GM23338 (cell line): ENCODE measurements at regions not wholly inside any gene's neighbourhood (a gene's known extent, or its start where the extent isn't known, plus 50 kb on each side); places are given as distances from the start of the nearest gene placed in this dataset.

ENCODE experiments used
- ATAC-seq: fragments of 200-7000 bp; cut with Tn5 transposase; 3 replicates; pipeline ENCODE4 v1.9.1; 2020
- DNase-seq: peaks from one replicate; pipeline ENCODE4 v3.0.0-alpha.2; 2015; ENCODE audit warnings: low spot score
- H2AFZ ChIP-seq: fragments of 200-600 bp; sonication (generic); 2 replicates; pipeline ENCODE4 v1.8.0; 2016; ENCODE audit warnings: antibody characterized with exemption, mild to moderate bottlenecking, moderate library complexity
- H3F3A ChIP-seq: fragments of 200-600 bp; sonication (generic); replicated peaks from 2 replicates; pipeline ENCODE4 v1.8.0; 2017; ENCODE audit warnings: antibody characterized with exemption, mixed run types, low read depth
- H3K27ac ChIP-seq: fragments of 200-600 bp; sonication (generic); 2 replicates; pipeline ENCODE4 v1.6.1; 2016; ENCODE audit warnings: low read depth
- H3K27me3 ChIP-seq: fragments of 200-600 bp; sonication (generic); 2 replicates; pipeline ENCODE4 v1.8.0; 2016; ENCODE audit warnings: mild to moderate bottlenecking, mixed run types, moderate library complexity; ENCODE audit not compliant: insufficient read depth
- H3K36me3 ChIP-seq: fragments of 200-600 bp; sonication (generic); 2 replicates; pipeline ENCODE4 v1.8.0; 2016; ENCODE audit warnings: mild to moderate bottlenecking; ENCODE audit not compliant: insufficient read depth
- H3K4me1 ChIP-seq: fragments of 200-600 bp; sonication (generic); 2 replicates; pipeline ENCODE4 v1.8.0; 2016; ENCODE audit warnings: mild to moderate bottlenecking, moderate library complexity; ENCODE audit not compliant: insufficient read depth
- H3K4me2 ChIP-seq: fragments of 200-600 bp; sonication (generic); 2 replicates; pipeline ENCODE4 v1.7.1; 2017; ENCODE audit warnings: mixed run types
- H3K4me3 ChIP-seq: fragments of 200-600 bp; sonication (generic); 2 replicates; pipeline ENCODE4 v1.6.1; 2016; ENCODE audit warnings: mixed run types
- H3K79me2 ChIP-seq: fragments of 200-600 bp; sonication (generic); replicated peaks from 2 replicates; pipeline ENCODE4 v1.8.0; 2017; ENCODE audit warnings: mild to moderate bottlenecking; ENCODE audit not compliant: insufficient read depth
- H3K9me2 ChIP-seq: fragments of 200-600 bp; sonication (generic); 2 replicates; pipeline ENCODE4 v1.8.0; 2017; ENCODE audit not compliant: insufficient read depth
- H4K20me1 ChIP-seq: fragments of 200-600 bp; sonication (generic); replicated peaks from 2 replicates; pipeline ENCODE4 v1.8.0; 2017; ENCODE audit warnings: mild to moderate bottlenecking; ENCODE audit not compliant: insufficient read depth
- H3K27ac Mint-ChIP-seq: 2 replicates; pipeline ENCODE4 v1.8.0; 2020; ENCODE audit warnings: inconsistent platforms, mild to moderate bottlenecking, moderate library complexity, mixed read lengths
- H3K27me3 Mint-ChIP-seq: 3 replicates; pipeline ENCODE4 v1.8.0; 2022; ENCODE audit warnings: low read depth, mild to moderate bottlenecking, moderate library complexity, mixed read lengths, inconsistent platforms; ENCODE audit not compliant: insufficient read depth, poor library complexity
- H3K36me3 Mint-ChIP-seq: 3 replicates; pipeline ENCODE4 v1.8.0; 2021; ENCODE audit warnings: low read depth, mild to moderate bottlenecking, inconsistent platforms, moderate library complexity, mixed read lengths
- H3K4me1 Mint-ChIP-seq: 3 replicates; pipeline ENCODE4 v1.8.0; 2020; ENCODE audit warnings: mild to moderate bottlenecking, inconsistent platforms, mixed read lengths
- H3K4me3 Mint-ChIP-seq: 3 replicates; pipeline ENCODE4 v1.8.0; 2021; ENCODE audit warnings: moderate library complexity, mild to moderate bottlenecking, inconsistent platforms, mixed read lengths
- H3K9me3 Mint-ChIP-seq: 3 replicates; pipeline ENCODE4 v1.8.0; 2020; ENCODE audit warnings: moderate library complexity, mild to moderate bottlenecking, inconsistent platforms, mixed read lengths
- CREB1 ChIP-seq: fragments of 250-450 bp; sonication (Bioruptor Pico); IDR thresholded peaks from 2 replicates; pipeline ENCODE4 v1.5.0; 2020; ENCODE audit warnings: low read depth, mild to moderate bottlenecking, moderate library complexity
- EZH2 ChIP-seq: fragments of 200-600 bp; sonication (generic); IDR thresholded peaks from one replicate; pipeline ENCODE4 v1.8.0; 2017; ENCODE audit warnings: antibody characterized with exemption, mild to moderate bottlenecking, low read depth; ENCODE audit not compliant: unreplicated experiment
- EZH2phosphoT487 ChIP-seq: fragments of 200-600 bp; sonication (generic); IDR thresholded peaks from one replicate; pipeline ENCODE4 v1.8.1; 2018; ENCODE audit warnings: antibody characterized with exemption; ENCODE audit not compliant: unreplicated experiment
- POLR2AphosphoS5 ChIP-seq: IDR thresholded peaks from 2 replicates; pipeline ENCODE4 v1.6.1; 2016; ENCODE audit warnings: antibody characterized with exemption, low read depth
- STAT1 ChIP-seq: IDR thresholded peaks from one replicate; pipeline ENCODE4 v1.6.1; 2016; ENCODE audit warnings: antibody characterized with exemption; ENCODE audit not compliant: unreplicated experiment
- ZNF114 ChIP-seq: fragments of 250-450 bp; sonication (Bioruptor Pico); IDR thresholded peaks from 2 replicates; pipeline ENCODE4 v1.5.0; 2020; ENCODE audit warnings: mild to moderate bottlenecking, moderate library complexity
- TF ChIP-seq, protein P1 (sequence below): IDR thresholded peaks from one replicate; pipeline ENCODE4 v1.6.1; 2018; ENCODE audit warnings: antibody characterized with exemption; ENCODE audit not compliant: unreplicated experiment
- TF ChIP-seq, protein P2 (sequence below): IDR thresholded peaks from 2 replicates; pipeline ENCODE4 v1.6.1; 2016; ENCODE audit warnings: antibody characterized with exemption
- TF ChIP-seq, protein P3 (sequence below), 2 experiments: fragments of 200-600 bp in 1 of 2; sonication (generic) in 1 of 2; conservative IDR thresholded peaks; 2 replicates each; pipeline versions ENCODE4 v1.5.1 to v1.6.1; 2016 to 2017; ENCODE audit warnings: antibody characterized with exemption in 2 of 2, low read depth in 2 of 2, mild to moderate bottlenecking in 2 of 2, moderate library complexity in 1 of 2

DNA sequence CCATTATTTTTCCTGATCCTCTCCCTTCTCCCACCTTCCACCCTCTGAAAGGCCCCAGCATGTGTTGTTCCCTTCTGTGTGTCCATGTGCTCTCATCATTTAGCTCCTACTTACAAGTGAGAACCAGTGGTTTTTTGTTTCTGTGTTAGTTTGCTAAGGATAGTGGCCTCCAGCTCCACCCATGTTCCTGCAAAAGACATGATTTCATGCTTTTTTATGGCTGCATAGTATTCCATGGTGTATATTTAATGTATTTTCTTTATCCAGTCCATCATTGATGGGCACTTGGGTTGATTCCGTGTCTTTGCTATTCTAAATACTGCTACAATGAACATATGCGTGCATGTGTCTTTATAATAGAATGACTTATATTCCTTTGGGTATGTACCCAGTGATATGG is 89.4 kb upstream of the C1orf174 start:
- H3K36me3 Mint-ChIP-seq, result peaks cover 9% of the 10 kb centered on the region
- H3K4me1 ChIP-seq, result no peaks in the 10 kb centered on the region
- no peak overlapping the region for H3K4me2 ChIP-seq
- no peaks in the 10 kb centered on the region for H4K20me1 ChIP-seq
- H3K9me2 ChIP-seq, result no peaks in the 10 kb centered on the region
- H3K79me2 ChIP-seq, result no peaks in the 10 kb centered on the region
- H3K27me3 Mint-ChIP-seq, result peaks cover 4% of the 10 kb centered on the region
- H3K9me3 Mint-ChIP-seq, result peaks cover 82% of the 10 kb centered on the region
- no peak for DNase-seq
- H3K4me3 Mint-ChIP-seq, result no peak overlapping the region
- H3K27ac ChIP-seq, result no peak overlapping the region
- no peaks in the 10 kb centered on the region for H3K4me1 Mint-ChIP-seq
- H3F3A ChIP-seq, result no peaks in the 10 kb centered on the region
- H3K36me3 ChIP-seq, result no peaks in the 10 kb centered on the region
- no peak overlapping the region for H2AFZ ChIP-seq
- no peak overlapping the region for H3K4me3 ChIP-seq
- no peak overlapping the region for H3K27ac Mint-ChIP-seq
- ATAC-seq, result no peak
- TF ChIP-seq STAT1 (no peak), EZH2 (no peak), ZNF114 (CRISPR knock-in tag) (no peak), EZH2phosphoT487 (no peak)
- TF ChIP-seq, protein P1, sequence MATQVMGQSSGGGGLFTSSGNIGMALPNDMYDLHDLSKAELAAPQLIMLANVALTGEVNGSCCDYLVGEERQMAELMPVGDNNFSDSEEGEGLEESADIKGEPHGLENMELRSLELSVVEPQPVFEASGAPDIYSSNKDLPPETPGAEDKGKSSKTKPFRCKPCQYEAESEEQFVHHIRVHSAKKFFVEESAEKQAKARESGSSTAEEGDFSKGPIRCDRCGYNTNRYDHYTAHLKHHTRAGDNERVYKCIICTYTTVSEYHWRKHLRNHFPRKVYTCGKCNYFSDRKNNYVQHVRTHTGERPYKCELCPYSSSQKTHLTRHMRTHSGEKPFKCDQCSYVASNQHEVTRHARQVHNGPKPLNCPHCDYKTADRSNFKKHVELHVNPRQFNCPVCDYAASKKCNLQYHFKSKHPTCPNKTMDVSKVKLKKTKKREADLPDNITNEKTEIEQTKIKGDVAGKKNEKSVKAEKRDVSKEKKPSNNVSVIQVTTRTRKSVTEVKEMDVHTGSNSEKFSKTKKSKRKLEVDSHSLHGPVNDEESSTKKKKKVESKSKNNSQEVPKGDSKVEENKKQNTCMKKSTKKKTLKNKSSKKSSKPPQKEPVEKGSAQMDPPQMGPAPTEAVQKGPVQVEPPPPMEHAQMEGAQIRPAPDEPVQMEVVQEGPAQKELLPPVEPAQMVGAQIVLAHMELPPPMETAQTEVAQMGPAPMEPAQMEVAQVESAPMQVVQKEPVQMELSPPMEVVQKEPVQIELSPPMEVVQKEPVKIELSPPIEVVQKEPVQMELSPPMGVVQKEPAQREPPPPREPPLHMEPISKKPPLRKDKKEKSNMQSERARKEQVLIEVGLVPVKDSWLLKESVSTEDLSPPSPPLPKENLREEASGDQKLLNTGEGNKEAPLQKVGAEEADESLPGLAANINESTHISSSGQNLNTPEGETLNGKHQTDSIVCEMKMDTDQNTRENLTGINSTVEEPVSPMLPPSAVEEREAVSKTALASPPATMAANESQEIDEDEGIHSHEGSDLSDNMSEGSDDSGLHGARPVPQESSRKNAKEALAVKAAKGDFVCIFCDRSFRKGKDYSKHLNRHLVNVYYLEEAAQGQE, result no peak
- no peaks in the 10 kb centered on the region for H3K27me3 ChIP-seq

DNA sequence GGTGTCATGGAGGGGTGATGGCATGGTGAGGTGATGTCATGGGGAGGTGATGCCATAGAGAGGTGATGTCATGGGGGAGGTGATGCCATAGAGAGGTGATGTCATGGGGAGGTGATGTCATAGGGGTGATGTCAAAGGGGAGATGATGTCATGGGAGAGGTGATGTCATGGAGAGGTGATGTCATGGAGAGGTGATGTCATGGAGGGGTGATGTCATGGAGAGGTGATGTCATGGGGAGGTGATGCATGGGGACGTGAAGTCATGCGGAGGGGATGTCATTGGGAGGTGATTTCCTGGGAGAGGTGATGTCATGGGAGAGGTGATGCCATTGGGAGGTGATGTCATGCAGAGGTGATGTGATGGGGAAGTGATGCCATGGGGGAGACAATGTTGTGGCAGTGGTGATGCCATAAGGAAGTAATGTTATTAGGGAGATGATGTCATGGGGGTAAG is 92.1 kb upstream of the C1orf174 start:
- no peaks in the 10 kb centered on the region for H3K4me1 Mint-ChIP-seq

More for the DNA sequence above, 92.1 kb upstream of the C1orf174 start:
- H3K27ac Mint-ChIP-seq, result no peak overlapping the region
- ATAC-seq, result no peak
- Histone ChIP-seq H3K4me3 (no peak overlapping the region), H3K27me3 (no peaks in the 10 kb centered on the region), H3K4me1 (no peaks in the 10 kb centered on the region), H2AFZ (no peak overlapping the region), H3K79me2 (no peaks in the 10 kb centered on the region), H3K36me3 (no peaks in the 10 kb centered on the region), H3F3A (no peaks in the 10 kb centered on the region), H4K20me1 (no peaks in the 10 kb centered on the region), H3K9me2 (no peaks in the 10 kb centered on the region), H3K27ac (no peak overlapping the region), H3K4me2 (no peak overlapping the region)
- no peak overlapping the region for H3K4me3 Mint-ChIP-seq
- H3K27me3 Mint-ChIP-seq, result peaks cover 6% of the 10 kb centered on the region
- DNase-seq, result no peak
- TF ChIP-seq, protein P2, sequence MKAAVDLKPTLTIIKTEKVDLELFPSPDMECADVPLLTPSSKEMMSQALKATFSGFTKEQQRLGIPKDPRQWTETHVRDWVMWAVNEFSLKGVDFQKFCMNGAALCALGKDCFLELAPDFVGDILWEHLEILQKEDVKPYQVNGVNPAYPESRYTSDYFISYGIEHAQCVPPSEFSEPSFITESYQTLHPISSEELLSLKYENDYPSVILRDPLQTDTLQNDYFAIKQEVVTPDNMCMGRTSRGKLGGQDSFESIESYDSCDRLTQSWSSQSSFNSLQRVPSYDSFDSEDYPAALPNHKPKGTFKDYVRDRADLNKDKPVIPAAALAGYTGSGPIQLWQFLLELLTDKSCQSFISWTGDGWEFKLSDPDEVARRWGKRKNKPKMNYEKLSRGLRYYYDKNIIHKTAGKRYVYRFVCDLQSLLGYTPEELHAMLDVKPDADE, result no peak
- TF ChIP-seq CREB1, result peak; percentile 82
- TF ChIP-seq, protein P3, sequence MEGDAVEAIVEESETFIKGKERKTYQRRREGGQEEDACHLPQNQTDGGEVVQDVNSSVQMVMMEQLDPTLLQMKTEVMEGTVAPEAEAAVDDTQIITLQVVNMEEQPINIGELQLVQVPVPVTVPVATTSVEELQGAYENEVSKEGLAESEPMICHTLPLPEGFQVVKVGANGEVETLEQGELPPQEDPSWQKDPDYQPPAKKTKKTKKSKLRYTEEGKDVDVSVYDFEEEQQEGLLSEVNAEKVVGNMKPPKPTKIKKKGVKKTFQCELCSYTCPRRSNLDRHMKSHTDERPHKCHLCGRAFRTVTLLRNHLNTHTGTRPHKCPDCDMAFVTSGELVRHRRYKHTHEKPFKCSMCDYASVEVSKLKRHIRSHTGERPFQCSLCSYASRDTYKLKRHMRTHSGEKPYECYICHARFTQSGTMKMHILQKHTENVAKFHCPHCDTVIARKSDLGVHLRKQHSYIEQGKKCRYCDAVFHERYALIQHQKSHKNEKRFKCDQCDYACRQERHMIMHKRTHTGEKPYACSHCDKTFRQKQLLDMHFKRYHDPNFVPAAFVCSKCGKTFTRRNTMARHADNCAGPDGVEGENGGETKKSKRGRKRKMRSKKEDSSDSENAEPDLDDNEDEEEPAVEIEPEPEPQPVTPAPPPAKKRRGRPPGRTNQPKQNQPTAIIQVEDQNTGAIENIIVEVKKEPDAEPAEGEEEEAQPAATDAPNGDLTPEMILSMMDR (conservative IDR thresholded peaks at IDR 0.05; ENCODE audit: low read depth in 2 of 2), result no peak
- TF ChIP-seq POLR2AphosphoS5, result no peak
- peaks cover 10% of the 10 kb centered on the region for H3K36me3 Mint-ChIP-seq
- H3K9me3 Mint-ChIP-seq, result peaks cover 80% of the 10 kb centered on the region
